Natural killer cell (primary cell): ENCODE measurements at regions not wholly inside any gene's neighbourhood (a gene's known extent, or its start where the extent isn't known, plus 50 kb on each side); places are given as distances from the start of the nearest gene placed in this dataset.

Experiments used
- ATAC-seq, 3 donors: fragments of 150-1000 bp in 2 of 3; fragments of 200-7000 bp in 1 of 3; cut with Tn5 transposase; 1 replicate in 1 of 3; 2 replicates in 2 of 3; pipeline ENCODE4 v1.10.0; 2021; ENCODE audit warnings: mild to moderate bottlenecking in 2 of 3, moderate library complexity in 2 of 3
- DNase-seq, 2 donors: peaks; one replicate each; pipeline versions ENCODE4 v3.0.0 to v3.0.0-alpha.2; 2013 to 2021; ENCODE audit warnings: mixed read lengths in 1 of 2
- H3K27ac ChIP-seq: one replicate; pipeline ENCODE4 v1.5.1; 2013; ENCODE audit warnings: mild to moderate bottlenecking, low read length
- H3K27me3 ChIP-seq: one replicate; pipeline ENCODE4 v1.6.1; 2013; ENCODE audit warnings: low read length; ENCODE audit not compliant: control insufficient read depth, insufficient read depth
- H3K36me3 ChIP-seq: one replicate; pipeline ENCODE4 v1.6.1; 2013; ENCODE audit warnings: low read length; ENCODE audit not compliant: control insufficient read depth, insufficient read depth
- H3K4me1 ChIP-seq: one replicate; pipeline ENCODE4 v1.6.1; 2013; ENCODE audit warnings: low read length; ENCODE audit not compliant: control insufficient read depth, insufficient read depth
- H3K4me3 ChIP-seq: one replicate; pipeline ENCODE4 v1.5.1; 2013; ENCODE audit warnings: low read length
- H3K9me3 ChIP-seq: one replicate; pipeline ENCODE4 v1.6.1; 2013; ENCODE audit warnings: low read length; ENCODE audit not compliant: control insufficient read depth, insufficient read depth
- H3K27ac Mint-ChIP-seq, 2 donors: one replicate each; pipeline ENCODE4 v1.8.0; 2022; ENCODE audit warnings: mild to moderate bottlenecking in 2 of 2, mixed read lengths in 2 of 2, moderate library complexity in 1 of 2
- H3K27me3 Mint-ChIP-seq, 2 donors: one replicate each; pipeline ENCODE4 v1.8.0; 2022; ENCODE audit warnings: low read depth in 2 of 2, mixed read lengths in 2 of 2
- H3K36me3 Mint-ChIP-seq: one replicate; pipeline ENCODE4 v1.8.0; 2022; ENCODE audit warnings: mixed read lengths
- H3K4me1 Mint-ChIP-seq, 2 donors: one replicate each; pipeline ENCODE4 v1.8.0; 2022; ENCODE audit warnings: mixed read lengths in 2 of 2
- H3K4me3 Mint-ChIP-seq: one replicate; pipeline ENCODE4 v1.8.0; 2022; ENCODE audit warnings: mild to moderate bottlenecking, moderate library complexity, mixed read lengths
- H3K9me3 Mint-ChIP-seq, 2 donors: one replicate each; pipeline ENCODE4 v1.8.0; 2022; ENCODE audit warnings: mixed read lengths in 2 of 2
- WGBS: methylation state at CpG from one replicate; pipeline ENCODE4 v1.1.7; 2013; ENCODE audit warnings: missing lambda C conversion rate; ENCODE audit not compliant: insufficient coverage; 5-methylcytosine and 5-hydroxymethylcytosine counted together
- intact Hi-C: fragments of 100-400 bp; cut with micrococcal nuclease; formaldehyde crosslinking; loops from one replicate; pipeline ENCODE4 v1.14.2; 2022
- TF ChIP-seq, protein P1 (sequence below): fragments of 200-600 bp; IDR thresholded peaks from one replicate; pipeline ENCODE4 v1.8.0; 2022; ENCODE audit warnings: antibody characterized with exemption

- H3K27me3 ChIP-seq = no peaks in the 10 kb centered on the region
- H3K9me3 ChIP-seq = no peaks in the 10 kb centered on the region
- peaks cover 2% of the 10 kb centered on the region for H3K4me1 ChIP-seq
- TF ChIP-seq, protein P1, sequence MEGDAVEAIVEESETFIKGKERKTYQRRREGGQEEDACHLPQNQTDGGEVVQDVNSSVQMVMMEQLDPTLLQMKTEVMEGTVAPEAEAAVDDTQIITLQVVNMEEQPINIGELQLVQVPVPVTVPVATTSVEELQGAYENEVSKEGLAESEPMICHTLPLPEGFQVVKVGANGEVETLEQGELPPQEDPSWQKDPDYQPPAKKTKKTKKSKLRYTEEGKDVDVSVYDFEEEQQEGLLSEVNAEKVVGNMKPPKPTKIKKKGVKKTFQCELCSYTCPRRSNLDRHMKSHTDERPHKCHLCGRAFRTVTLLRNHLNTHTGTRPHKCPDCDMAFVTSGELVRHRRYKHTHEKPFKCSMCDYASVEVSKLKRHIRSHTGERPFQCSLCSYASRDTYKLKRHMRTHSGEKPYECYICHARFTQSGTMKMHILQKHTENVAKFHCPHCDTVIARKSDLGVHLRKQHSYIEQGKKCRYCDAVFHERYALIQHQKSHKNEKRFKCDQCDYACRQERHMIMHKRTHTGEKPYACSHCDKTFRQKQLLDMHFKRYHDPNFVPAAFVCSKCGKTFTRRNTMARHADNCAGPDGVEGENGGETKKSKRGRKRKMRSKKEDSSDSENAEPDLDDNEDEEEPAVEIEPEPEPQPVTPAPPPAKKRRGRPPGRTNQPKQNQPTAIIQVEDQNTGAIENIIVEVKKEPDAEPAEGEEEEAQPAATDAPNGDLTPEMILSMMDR = no peak
- Mint-ChIP-seq H3K4me1 (peaks cover 18 to 21% of the 10 kb centered on the region in 2 donors), H3K27me3 (peaks cover 16 to 31% of the 10 kb centered on the region in 2 donors), H3K36me3 (peaks cover 21% of the 10 kb centered on the region), H3K4me3 (no peak overlapping the region), H3K27ac (no peak overlapping the region), H3K9me3 (no peaks in the 10 kb centered on the region)
- H3K27ac ChIP-seq = no peak overlapping the region
- DNase-seq = no peak
- intact Hi-C loops = no loop called here
- ATAC-seq = no peak
- no peak overlapping the region for H3K4me3 ChIP-seq
- H3K36me3 ChIP-seq = no peaks in the 10 kb centered on the region
- WGBS = 88% methylated on average over 3 of the region's 4 CpGs
Observed at GRCh38 chr2:168401048-168401556, 55.0 kb upstream of the CERS6 start.

- H3K4me1 Mint-ChIP-seq = peaks cover 18 to 21% of the 10 kb centered on the region in 2 donors
- no peak overlapping the region for H3K27ac Mint-ChIP-seq
- H3K4me3 ChIP-seq = no peak overlapping the region
- ATAC-seq = no peak
- no peak overlapping the region for H3K4me3 Mint-ChIP-seq
- H3K9me3 Mint-ChIP-seq = no peaks in the 10 kb centered on the region
- no peaks in the 10 kb centered on the region for H3K36me3 ChIP-seq
- WGBS = 100% methylated on average over 1 of the region's 1 CpG
- no peak overlapping the region for H3K27ac ChIP-seq
- H3K27me3 Mint-ChIP-seq = peaks cover 16 to 31% of the 10 kb centered on the region in 2 donors
- H3K36me3 Mint-ChIP-seq = peaks cover 21% of the 10 kb centered on the region
- no peaks in the 10 kb centered on the region for H3K27me3 ChIP-seq
- DNase-seq = no peak
- TF ChIP-seq, protein P1 = no peak
- H3K9me3 ChIP-seq = no peaks in the 10 kb centered on the region
- peaks cover 2% of the 10 kb centered on the region for H3K4me1 ChIP-seq
- intact Hi-C loops = no loop called here
Observed at GRCh38 chr2:168401771-168402170, 54.3 kb upstream of the CERS6 start.

DNA sequence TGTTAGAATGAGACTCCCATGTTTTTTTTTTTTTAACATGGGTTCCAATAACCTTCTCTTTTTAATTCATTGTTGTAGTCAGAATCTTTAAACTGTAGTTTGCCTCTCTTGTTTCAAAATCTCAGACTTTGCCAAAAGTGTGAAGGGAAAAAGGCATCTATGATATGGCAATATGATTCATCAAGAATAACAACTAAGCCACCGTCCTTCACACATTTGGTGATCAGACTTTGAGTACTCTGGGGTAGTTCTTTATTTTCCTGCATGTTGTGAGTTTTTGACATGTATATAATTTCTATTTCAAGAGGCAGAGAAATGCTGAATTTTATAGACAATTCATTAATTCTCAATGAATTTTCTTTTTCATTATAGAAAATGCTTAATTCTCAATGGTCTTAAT lies 53.5 kb upstream of the CERS6 start:
- DNase-seq = no peak
- no CpG with 5 or more reads among the region's 1 CpG for WGBS
- peaks cover 17% of the 10 kb centered on the region for H3K36me3 Mint-ChIP-seq

More for the DNA sequence above, 53.5 kb upstream of the CERS6 start:
- H3K4me1 Mint-ChIP-seq = peaks cover 18 to 21% of the 10 kb centered on the region in 2 donors
- H3K27me3 Mint-ChIP-seq = peaks cover 16 to 31% of the 10 kb centered on the region in 2 donors
- H3K9me3 Mint-ChIP-seq = no peaks in the 10 kb centered on the region
- Histone ChIP-seq H3K27ac (no peak overlapping the region), H3K27me3 (no peaks in the 10 kb centered on the region), H3K4me1 (peaks cover 2% of the 10 kb centered on the region), H3K9me3 (no peaks in the 10 kb centered on the region), H3K4me3 (no peak overlapping the region), H3K36me3 (no peaks in the 10 kb centered on the region)
- no peak overlapping the region for H3K27ac Mint-ChIP-seq
- H3K4me3 Mint-ChIP-seq = no peak overlapping the region
- TF ChIP-seq, protein P1 = no peak
- intact Hi-C loops = no loop called here
- peak; percentile 75 to 80 (median 75) for ATAC-seq
